ENCODE measurements at regions not wholly inside any gene's neighbourhood (a gene's known extent, or its start where the extent isn't known, plus 50 kb on each side); places are given as distances from the start of the nearest gene placed in this dataset.

GRCh38 chr2:226483745-226484619 lies 315.6 kb downstream of the IRS1 start:
- H3K9ac ChIP-seq (ENCODE audit: low read depth in 1 of 2, low read length in 2 of 2), result no peak overlapping the region
- no peak overlapping the region for H3K27ac ChIP-seq (ENCODE audit: low read depth in 1 of 2, low read length in 2 of 2)
- H3K4me3 ChIP-seq (ENCODE audit: low read depth in 1 of 3, low read length in 3 of 3), result no peak overlapping the region
- 80% methylated on average over 6 of the region's 6 CpGs for WGBS
- H3K27me3 ChIP-seq (ENCODE audit: control insufficient read depth in 4 of 4, insufficient read depth in 4 of 4, low read length in 3 of 4), result no peaks in the 10 kb centered on the region
- H3K36me3 ChIP-seq (ENCODE audit: control insufficient read depth in 4 of 4, insufficient read depth in 3 of 4, low read depth in 1 of 4, low read length in 3 of 4), result no peaks in the 10 kb centered on the region
- TF ChIP-seq ZBTB33 (IDR thresholded peaks at IDR 0.05), result no peak
- no peak for TF ChIP-seq JUND (IDR thresholded peaks at IDR 0.05)
- TF ChIP-seq, protein P1, sequence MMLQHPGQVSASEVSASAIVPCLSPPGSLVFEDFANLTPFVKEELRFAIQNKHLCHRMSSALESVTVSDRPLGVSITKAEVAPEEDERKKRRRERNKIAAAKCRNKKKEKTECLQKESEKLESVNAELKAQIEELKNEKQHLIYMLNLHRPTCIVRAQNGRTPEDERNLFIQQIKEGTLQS (IDR thresholded peaks at IDR 0.05), result no peak
- TF ChIP-seq EGR1 (IDR thresholded peaks at IDR 0.05; ENCODE audit: low read depth in 2 of 2), result no peak
- no peak for TF ChIP-seq NR2F2 (IDR thresholded peaks at IDR 0.05)
- TF ChIP-seq TAF1 (conservative IDR thresholded peaks at IDR 0.05), result no peak
- no peak for TF ChIP-seq HNF4G (IDR thresholded peaks at IDR 0.05)
- no peak for TF ChIP-seq REST (IDR thresholded peaks at IDR 0.05)
- no peak for TF ChIP-seq YY1 (IDR thresholded peaks at IDR 0.05)
- H3K4me1 ChIP-seq (ENCODE audit: control insufficient read depth in 4 of 4, insufficient read depth in 4 of 4, low read length in 3 of 4), result peaks cover 0 to under 1% (median 0%) of the 10 kb centered on the region in 4 donors
- DNase-seq (ENCODE audit: low spot score), result no peak
- H3K9me3 ChIP-seq (ENCODE audit: control insufficient read depth in 4 of 4, low read length in 3 of 4), result no peaks in the 10 kb centered on the region

DNA sequence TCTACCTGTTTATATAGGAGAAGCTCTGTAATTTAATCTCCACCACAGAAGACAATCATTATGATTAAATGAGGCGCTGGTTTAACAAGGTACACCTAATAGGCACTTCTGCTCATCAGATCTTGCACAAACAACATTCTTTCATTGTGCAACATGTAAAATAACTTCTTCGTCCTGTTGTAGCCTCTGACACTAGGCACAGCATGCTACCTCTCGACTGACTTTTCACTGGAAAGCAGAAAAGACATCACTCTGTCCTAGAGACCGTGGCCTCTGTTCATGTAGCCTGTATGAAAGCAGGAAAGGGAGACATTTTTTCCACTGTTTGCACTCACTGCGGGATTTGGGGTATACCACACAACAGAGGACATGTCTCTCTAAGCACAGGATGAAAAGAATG lies 316.5 kb downstream of the IRS1 start:
- 71% methylated on average over 5 of the region's 5 CpGs for WGBS
- Histone ChIP-seq H3K36me3 (ENCODE audit: control insufficient read depth in 4 of 4, insufficient read depth in 3 of 4, low read depth in 1 of 4, low read length in 3 of 4) (no peaks in the 10 kb centered on the region), H3K27me3 (ENCODE audit: control insufficient read depth in 4 of 4, insufficient read depth in 4 of 4, low read length in 3 of 4) (no peaks in the 10 kb centered on the region), H3K4me3 (ENCODE audit: low read depth in 1 of 3, low read length in 3 of 3) (no peak overlapping the region), H3K27ac (ENCODE audit: low read depth in 1 of 2, low read length in 2 of 2) (no peak overlapping the region), H3K9me3 (ENCODE audit: control insufficient read depth in 4 of 4, low read length in 3 of 4) (no peaks in the 10 kb centered on the region), H3K4me1 (ENCODE audit: control insufficient read depth in 4 of 4, insufficient read depth in 4 of 4, low read length in 3 of 4) (peaks cover 0 to 9% (median 2%) of the 10 kb centered on the region in 4 donors), H3K9ac (ENCODE audit: low read depth in 1 of 2, low read length in 2 of 2) (no peak overlapping the region)
- no peak for DNase-seq (ENCODE audit: low spot score)
- TF ChIP-seq HNF4G (IDR thresholded peaks at IDR 0.05) (no peak), SP1 (IDR thresholded peaks at IDR 0.05) (no peak), EGR1 (IDR thresholded peaks at IDR 0.05; ENCODE audit: low read depth in 2 of 2) (no peak), CTCF (IDR thresholded peaks at IDR 0.05; ENCODE audit: low read depth, low read length, missing input control) (no peak), RAD21 (IDR thresholded peaks at IDR 0.05) (no peak), YY1 (IDR thresholded peaks at IDR 0.05) (no peak), FOXA2 (IDR thresholded peaks at IDR 0.05) (no peak), JUND (IDR thresholded peaks at IDR 0.05) (no peak)
- TF ChIP-seq, protein P1 (IDR thresholded peaks at IDR 0.05), result no peak

All from liver (tissue), 8 donors.